Muscle of leg (tissue), 3 donors: ENCODE measurements at regions not wholly inside any gene's neighbourhood (a gene's known extent, or its start where the extent isn't known, plus 50 kb on each side); places are given as distances from the start of the nearest gene placed in this dataset.

Source experiments
- DNase-seq: peaks from one replicate; pipeline ENCODE4 v3.0.0; 2013
- H3K27ac ChIP-seq: one replicate; pipeline ENCODE4 v1.5.1; 2013; ENCODE audit warnings: mild to moderate bottlenecking, low read length, control low read depth
- H3K27me3 ChIP-seq: one replicate; pipeline ENCODE4 v1.6.1; 2013; ENCODE audit warnings: low read length; ENCODE audit not compliant: control insufficient read depth, insufficient read depth
- H3K36me3 ChIP-seq: one replicate; pipeline ENCODE4 v1.6.1; 2013; ENCODE audit warnings: low read length; ENCODE audit not compliant: control insufficient read depth, insufficient read depth
- H3K4me1 ChIP-seq: one replicate; pipeline ENCODE4 v1.6.1; 2013; ENCODE audit warnings: low read length; ENCODE audit not compliant: control insufficient read depth, insufficient read depth
- H3K4me3 ChIP-seq: one replicate; pipeline ENCODE4 v1.5.1; 2013; ENCODE audit warnings: low read length, control low read depth
- H3K9me3 ChIP-seq: replicated peaks from 2 replicates; pipeline ENCODE4 v1.6.1; 2013; ENCODE audit warnings: low read depth, low read length; ENCODE audit not compliant: control insufficient read depth
- WGBS: methylation state at CpG from one replicate; pipeline ENCODE4 v1.1.5; 2013; ENCODE audit warnings: missing lambda C conversion rate; ENCODE audit not compliant: insufficient coverage; 5-methylcytosine and 5-hydroxymethylcytosine counted together

DNA sequence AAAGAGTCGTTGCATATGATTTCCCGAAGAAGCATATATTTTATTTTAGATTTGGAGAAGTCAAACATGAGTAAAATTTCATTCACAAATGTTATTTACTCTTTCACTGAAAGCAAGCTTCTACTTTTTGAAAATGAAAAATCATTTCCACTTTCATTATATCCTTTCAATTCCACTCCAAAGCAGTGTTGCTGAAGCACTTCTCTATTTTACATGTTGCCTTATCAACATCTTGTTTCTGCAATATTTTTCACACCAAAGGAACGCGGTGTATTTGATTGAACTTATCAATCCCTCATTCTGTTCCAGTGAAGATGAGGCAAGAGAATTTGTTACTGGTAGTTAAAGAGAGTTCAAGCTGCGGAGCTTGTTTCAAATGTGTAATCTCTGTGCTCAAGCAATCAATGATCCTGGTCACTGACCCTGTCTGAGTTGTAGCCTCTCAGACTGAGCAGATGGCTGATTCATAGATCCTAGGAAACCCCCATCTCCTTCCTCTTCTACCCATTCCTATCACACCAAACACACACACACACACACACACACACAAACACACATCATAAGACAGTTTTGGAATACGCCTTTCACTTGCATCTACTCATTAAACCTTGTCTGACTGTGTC, 236.2 kb upstream of the FLRT2 start:
- WGBS = no CpG with 5 or more reads among the region's 6 CpGs
- Histone ChIP-seq H3K36me3 (no peaks in the 10 kb centered on the region), H3K4me1 (no peaks in the 10 kb centered on the region), H3K4me3 (no peak overlapping the region), H3K27ac (no peak overlapping the region), H3K27me3 (no peaks in the 10 kb centered on the region), H3K9me3 (no peaks in the 10 kb centered on the region)
- DNase-seq = no peak

GRCh38 chr14:85295318-85295717, 234.6 kb upstream of the FLRT2 start:
- Histone ChIP-seq H3K27me3 (no peaks in the 10 kb centered on the region), H3K4me1 (no peaks in the 10 kb centered on the region), H3K36me3 (no peaks in the 10 kb centered on the region), H3K9me3 (no peaks in the 10 kb centered on the region), H3K27ac (no peak overlapping the region), H3K4me3 (no peak overlapping the region)
- no CpG with 5 or more reads among the region's 1 CpG for WGBS
- peak; percentile 82 for DNase-seq

DNA sequence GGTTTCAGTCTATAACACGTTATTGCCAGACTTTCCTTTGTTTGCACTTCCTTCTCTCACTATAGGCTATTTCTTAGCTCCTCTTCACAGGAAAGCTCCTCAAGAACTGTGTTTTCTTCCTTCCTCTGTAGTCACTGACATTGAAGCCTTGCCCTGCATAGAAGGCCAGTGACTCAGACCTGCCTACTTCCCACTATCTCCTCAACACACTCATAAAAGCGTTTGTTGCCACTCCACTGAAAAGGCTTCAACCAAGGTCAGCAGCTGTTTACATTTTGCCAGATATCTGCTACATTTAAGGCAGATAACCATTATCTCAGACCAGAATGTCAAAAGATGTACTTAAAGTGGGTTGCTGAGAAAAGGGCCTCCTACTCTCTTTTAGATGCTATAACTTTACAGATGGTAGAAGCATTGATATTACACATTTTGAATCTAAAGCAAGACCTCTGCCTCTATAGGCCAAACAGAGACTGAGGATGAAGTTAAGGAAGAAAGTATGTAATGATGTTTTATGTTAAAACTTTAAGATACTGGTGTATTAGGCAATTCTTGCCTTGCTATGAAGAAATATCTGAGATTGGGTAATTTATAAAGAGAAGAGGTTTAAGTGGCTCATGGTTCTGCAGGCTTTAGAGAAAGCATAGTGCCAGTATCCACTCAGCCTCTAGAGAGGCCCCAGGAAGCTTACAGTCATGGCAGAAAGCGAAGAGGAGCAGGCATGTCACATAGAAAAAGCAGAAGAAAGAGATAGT, 233.3 kb upstream of the FLRT2 start:
- 50% methylated on average over 2 of the region's 3 CpGs for WGBS
- Histone ChIP-seq H3K27me3 (no peaks in the 10 kb centered on the region), H3K4me1 (no peaks in the 10 kb centered on the region), H3K36me3 (no peaks in the 10 kb centered on the region), H3K4me3 (no peak overlapping the region), H3K27ac (no peak overlapping the region), H3K9me3 (no peaks in the 10 kb centered on the region)
- DNase-seq = no peak

DNA sequence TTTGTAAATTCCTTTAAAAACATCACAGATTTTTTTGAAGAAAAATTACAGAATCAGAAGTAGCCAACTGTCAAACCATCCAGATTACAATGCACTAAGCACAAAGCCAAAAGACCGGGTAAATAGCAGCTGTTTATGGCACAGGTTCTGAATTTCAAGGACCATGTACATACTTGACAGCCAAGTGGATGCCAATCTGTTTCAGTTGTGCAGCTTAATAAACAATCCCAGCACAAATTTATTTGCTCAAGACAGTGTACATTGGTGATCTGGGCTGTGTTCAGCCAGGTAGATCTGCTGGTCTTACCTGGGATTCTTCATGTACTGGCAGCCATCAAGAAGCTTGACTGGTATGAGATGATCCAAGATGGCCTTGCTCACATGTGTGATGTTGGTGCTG, 229.8 kb upstream of the FLRT2 start:
- Histone ChIP-seq H3K4me1 (no peaks in the 10 kb centered on the region), H3K4me3 (no peak overlapping the region), H3K36me3 (no peaks in the 10 kb centered on the region), H3K9me3 (no peaks in the 10 kb centered on the region), H3K27ac (no peak overlapping the region), H3K27me3 (no peaks in the 10 kb centered on the region)
- DNase-seq = no peak
- WGBS = no CpG with 5 or more reads among the region's 1 CpG

DNA sequence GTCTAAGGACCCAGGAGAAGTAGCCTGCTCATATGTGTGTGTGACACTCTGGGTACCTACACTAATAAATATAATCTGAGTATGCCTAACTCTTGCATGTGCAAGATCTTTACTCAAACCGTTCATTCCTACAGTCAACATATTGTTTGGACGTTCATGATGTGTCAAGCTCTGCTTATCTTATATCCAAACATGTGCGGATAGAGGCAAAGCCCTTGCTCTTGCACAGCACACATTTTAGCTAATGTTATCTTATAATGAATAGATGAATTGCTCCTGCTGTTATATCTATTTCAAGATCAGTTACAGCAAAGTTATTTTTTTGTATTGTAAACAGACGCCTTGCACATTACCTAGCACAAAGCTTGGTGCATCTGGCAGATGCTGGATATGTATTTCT, 228.4 kb upstream of the FLRT2 start:
- no peaks in the 10 kb centered on the region for H3K36me3 ChIP-seq
- no peaks in the 10 kb centered on the region for H3K9me3 ChIP-seq
- no CpG with 5 or more reads among the region's 4 CpGs for WGBS
- no peaks in the 10 kb centered on the region for H3K27me3 ChIP-seq
- H3K4me1 ChIP-seq = no peaks in the 10 kb centered on the region
- H3K27ac ChIP-seq = no peak overlapping the region
- no peak overlapping the region for H3K4me3 ChIP-seq
- no peak for DNase-seq

DNA sequence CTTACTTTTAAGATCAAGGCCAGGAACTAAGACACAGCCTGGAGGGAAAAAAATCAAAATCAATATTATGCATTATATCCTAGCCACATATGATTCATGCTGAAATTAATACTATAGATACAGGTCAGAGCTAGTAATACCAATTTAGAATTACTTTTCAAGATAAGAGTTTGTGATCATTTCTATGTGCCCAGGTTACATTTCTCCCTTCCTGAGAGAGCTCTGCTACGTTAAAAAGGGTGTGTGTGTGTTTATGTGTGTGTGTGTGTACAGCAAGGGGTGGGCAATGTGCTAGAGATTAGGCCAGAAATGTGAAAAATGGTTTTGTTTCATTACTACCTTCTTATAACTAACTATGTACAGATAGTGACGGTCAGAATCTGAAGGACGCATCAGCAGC, 223.9 kb upstream of the FLRT2 start:
- Histone ChIP-seq H3K4me3 (no peak overlapping the region), H3K9me3 (no peaks in the 10 kb centered on the region), H3K4me1 (peaks cover 2% of the 10 kb centered on the region), H3K27ac (no peak overlapping the region), H3K27me3 (no peaks in the 10 kb centered on the region), H3K36me3 (no peaks in the 10 kb centered on the region)
- no CpG with 5 or more reads among the region's 3 CpGs for WGBS
- no peak for DNase-seq

GRCh38 chr14:85308531-85309300, 221.2 kb upstream of the FLRT2 start:
- Histone ChIP-seq H3K4me3 (no peak overlapping the region), H3K4me1 (peaks cover 4% of the 10 kb centered on the region)
- DNase-seq = peak; percentile 59

DNA sequence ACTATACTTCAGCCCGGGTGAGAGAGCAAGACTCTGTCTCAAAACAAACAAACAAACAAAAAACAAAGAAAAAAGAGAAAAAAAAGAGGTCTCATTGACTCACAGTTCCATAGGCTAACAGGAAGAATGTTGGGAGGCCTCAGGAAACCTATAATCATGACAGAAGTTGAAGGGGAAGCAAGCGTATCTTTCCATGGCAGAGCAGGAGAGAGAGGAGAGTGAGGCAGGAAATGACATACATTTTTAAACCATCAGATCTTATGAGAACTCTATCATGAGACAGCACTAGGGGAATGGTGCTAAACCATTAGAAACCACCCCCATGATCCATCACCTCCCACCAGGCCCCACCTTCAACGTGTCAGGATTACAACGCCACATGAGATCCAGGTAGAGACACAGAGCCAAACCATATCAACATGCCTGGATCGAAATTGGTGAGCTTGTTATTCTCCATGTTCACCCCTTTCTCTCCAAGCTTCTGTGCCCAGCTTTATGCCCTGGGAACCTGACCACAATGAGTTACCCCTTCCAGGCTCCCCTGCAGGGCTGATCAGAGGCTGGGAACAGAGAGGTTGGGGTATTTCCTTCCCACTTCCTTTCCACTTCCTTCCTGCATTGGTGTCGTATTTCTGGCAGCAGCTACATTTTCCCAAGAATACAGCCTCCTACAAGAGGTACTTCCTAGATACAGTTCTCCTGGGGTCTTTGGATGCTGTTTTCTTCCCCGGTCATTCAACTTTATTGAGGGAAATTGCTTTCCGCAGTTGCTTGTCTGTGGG, 219.3 kb upstream of the FLRT2 start:
- DNase-seq = no peak
- no peak overlapping the region for H3K27ac ChIP-seq
- peaks cover 4% of the 10 kb centered on the region for H3K4me1 ChIP-seq
- no peaks in the 10 kb centered on the region for H3K27me3 ChIP-seq
- H3K36me3 ChIP-seq = no peaks in the 10 kb centered on the region
- no peak overlapping the region for H3K4me3 ChIP-seq
- WGBS = 82% methylated on average over 2 of the region's 8 CpGs
- no peaks in the 10 kb centered on the region for H3K9me3 ChIP-seq

More at GRCh38 chr14:85308531-85309300, 221.2 kb upstream of the FLRT2 start:
- Histone ChIP-seq H3K9me3 (no peaks in the 10 kb centered on the region), H3K36me3 (no peaks in the 10 kb centered on the region), H3K27ac (peak overlapping the region; percentile 16), H3K27me3 (no peaks in the 10 kb centered on the region)
- 10% methylated on average over 2 of the region's 8 CpGs for whole genome bisulfite sequencing

- Histone ChIP-seq H3K36me3 (no peaks in the 10 kb centered on the region), H3K27ac (no peak overlapping the region), H3K27me3 (no peaks in the 10 kb centered on the region), H3K4me1 (peaks cover 4% of the 10 kb centered on the region), H3K9me3 (no peaks in the 10 kb centered on the region), H3K4me3 (no peak overlapping the region)
- no CpG with 5 or more reads among the region's 2 CpGs for WGBS
- peak; percentile 17 for DNase-seq
Measured at GRCh38 chr14:85313560-85314207, 216.3 kb upstream of the FLRT2 start.
